WTC11 (cell line): ENCODE measurements at regions not wholly inside any gene's neighbourhood (a gene's known extent, or its start where the extent isn't known, plus 50 kb on each side); places are given as distances from the start of the nearest gene placed in this dataset.

Experiments
- AFF4 ChIP-seq: sonication (generic); formaldehyde crosslinking; IDR thresholded peaks from 2 replicates; pipeline ENCODE4 v1.8.1; 2023; ENCODE audit warnings: mild to moderate bottlenecking, missing genetic modification reagents, borderline replicate concordance
- E2F1 ChIP-seq: sonication (generic); formaldehyde crosslinking; IDR thresholded peaks from 2 replicates; pipeline ENCODE4 v1.8.0; 2022; ENCODE audit warnings: mild to moderate bottlenecking, missing genetic modification reagents
- E2F4 ChIP-seq: sonication (generic); formaldehyde crosslinking; IDR thresholded peaks from 2 replicates; pipeline ENCODE4 v1.8.1; 2022; ENCODE audit warnings: low read depth, mild to moderate bottlenecking, moderate library complexity, missing genetic modification reagents, borderline replicate concordance
- GABPB1 ChIP-seq: sonication (generic); formaldehyde crosslinking; IDR thresholded peaks from 2 replicates; pipeline ENCODE4 v1.8.1; 2023; ENCODE audit warnings: mild to moderate bottlenecking, missing genetic modification reagents
- NR3C1 ChIP-seq: sonication (generic); formaldehyde crosslinking; conservative IDR thresholded peaks from 2 replicates; pipeline ENCODE4 v1.8.1; 2023; ENCODE audit warnings: low read depth, mild to moderate bottlenecking, missing genetic modification reagents
- OVOL2 ChIP-seq: fragments of 250-450 bp; sonication (Bioruptor Pico); IDR thresholded peaks from 2 replicates; pipeline ENCODE4 v1.9.0; 2021; ENCODE audit warnings: mild to moderate bottlenecking, borderline replicate concordance
- RORB ChIP-seq: fragments of 250-450 bp; sonication (Bioruptor Pico); IDR thresholded peaks from 2 replicates; pipeline ENCODE4 v1.9.0; 2021; ENCODE audit warnings: mild to moderate bottlenecking
- ZMAT4 ChIP-seq: fragments of 250-450 bp; sonication (Bioruptor Pico); IDR thresholded peaks from 2 replicates; pipeline ENCODE4 v1.9.0; 2021; ENCODE audit warnings: mild to moderate bottlenecking
- ZNF219 ChIP-seq: sonication (generic); formaldehyde crosslinking; IDR thresholded peaks from 2 replicates; pipeline ENCODE4 v1.8.0; 2023; ENCODE audit warnings: missing genetic modification reagents, mild to moderate bottlenecking, borderline replicate concordance
- ZNF416 ChIP-seq: fragments of 250-450 bp; sonication (Bioruptor Pico); IDR thresholded peaks from 2 replicates; pipeline ENCODE4 v1.9.0; 2021; ENCODE audit warnings: mild to moderate bottlenecking, inconsistent platforms
- ZNF532 ChIP-seq: fragments of 250-450 bp; sonication (Bioruptor Pico); IDR thresholded peaks from 2 replicates; pipeline ENCODE4 v1.9.0; 2021; ENCODE audit warnings: mild to moderate bottlenecking, borderline replicate concordance

GRCh38 chr3:161422171-161422700 is 50.9 kb upstream of the SPTSSB start (continued):
- TF ChIP-seq E2F4 = no peak
- no peak for TF ChIP-seq ZNF416 (CRISPR knock-in tag)
- no peak for TF ChIP-seq OVOL2 (CRISPR knock-in tag)
- TF ChIP-seq RORB (CRISPR knock-in tag) = no peak
- no peak for TF ChIP-seq ZNF532 (CRISPR knock-in tag)
- no peak for TF ChIP-seq NR3C1 (CRISPR knock-in tag)
- no peak for TF ChIP-seq ZNF219 (CRISPR knock-in tag)
- TF ChIP-seq ZMAT4 (CRISPR knock-in tag) = no peak
- TF ChIP-seq GABPB1 (CRISPR knock-in tag) = no peak
- no peak for TF ChIP-seq AFF4
- TF ChIP-seq E2F1 (CRISPR knock-in tag) = no peak
